ENCODE measurements at regions not wholly inside any gene's neighbourhood (a gene's known extent, or its start where the extent isn't known, plus 50 kb on each side); places are given as distances from the start of the nearest gene placed in this dataset.
"Not testable (repeated sequence)": the region's sequence is repeated elsewhere in the genome, so short reads cannot be mapped to it uniquely, and the experiment has no call there.

GRCh38 chr6:66149132-66149531 is 442.1 kb upstream of the EYS start:
- FAIRE-seq (no peak), DNase-seq (ENCODE audit: insufficient read length, low spot score) (no peak)

GRCh38 chr6:66145867-66146266 is 438.8 kb upstream of the EYS start:
- DNase-seq (ENCODE audit: insufficient read length, low spot score) (no peak), FAIRE-seq (no peak)

GRCh38 chr6:66134021-66134420 is 427.0 kb upstream of the EYS start:
- no peak for DNase-seq (ENCODE audit: insufficient read length, low spot score)

GRCh38 chr6:66128656-66129055 is 421.6 kb upstream of the EYS start:
- DNase-seq (ENCODE audit: insufficient read length, low spot score) = no peak
- FAIRE-seq = no peak

More at GRCh38 chr6:66134021-66134420, 427.0 kb upstream of the EYS start:
- no peak for FAIRE-seq

GRCh38 chr6:66128243-66128642 is 421.2 kb upstream of the EYS start:
- no peak for FAIRE-seq
- no peak for DNase-seq (ENCODE audit: insufficient read length, low spot score)

DNA sequence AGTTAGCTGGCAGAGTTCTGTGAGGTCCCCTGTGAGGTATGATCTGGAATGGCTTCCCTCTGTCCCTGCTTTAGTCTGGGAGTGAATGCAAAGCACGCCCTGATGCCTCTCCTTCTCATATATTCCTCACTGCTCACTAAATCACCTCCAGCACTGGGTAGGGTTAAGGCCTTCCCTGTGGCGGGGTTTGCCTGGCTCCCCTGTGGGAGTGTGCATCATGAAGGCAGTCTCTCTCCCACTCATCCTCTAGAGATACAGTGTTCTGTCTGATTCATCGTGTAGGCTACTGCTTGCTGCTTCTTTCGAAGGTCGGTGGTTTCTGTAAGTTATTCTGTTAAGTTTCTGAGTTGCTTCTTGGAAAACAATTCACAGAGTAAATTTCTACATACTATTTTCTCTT is 420.0 kb upstream of the EYS start:
- DNase-seq (ENCODE audit: insufficient read length, low spot score) (no peak), FAIRE-seq (no peak)

DNA sequence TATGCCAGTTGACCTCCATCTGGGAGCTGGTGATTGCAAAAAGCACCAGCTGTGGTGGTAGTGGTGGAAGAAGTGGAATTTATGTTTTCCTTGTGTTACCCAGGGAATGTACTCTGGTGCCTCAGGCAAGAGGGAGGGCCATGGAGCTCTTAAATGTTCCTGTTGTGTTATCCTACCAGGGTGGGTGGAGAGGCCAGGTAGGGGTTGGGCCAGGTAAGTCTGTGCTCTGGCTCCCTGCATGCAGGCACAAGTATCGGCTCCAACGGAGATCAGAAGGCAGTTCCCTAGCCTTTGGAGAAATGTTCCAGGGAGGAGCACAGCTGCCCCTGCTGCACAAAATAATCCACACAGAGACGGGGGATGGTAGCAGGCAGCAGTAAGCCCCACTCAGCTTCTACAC is 419.3 kb upstream of the EYS start:
- no peak for FAIRE-seq

GRCh38 chr6:66103954-66104353 is 396.9 kb upstream of the EYS start:
- FAIRE-seq = no peak
- no peak for DNase-seq (ENCODE audit: insufficient read length, low spot score)

More for the DNA sequence above, 419.3 kb upstream of the EYS start:
- no peak for DNase-seq (ENCODE audit: insufficient read length, low spot score)

DNA sequence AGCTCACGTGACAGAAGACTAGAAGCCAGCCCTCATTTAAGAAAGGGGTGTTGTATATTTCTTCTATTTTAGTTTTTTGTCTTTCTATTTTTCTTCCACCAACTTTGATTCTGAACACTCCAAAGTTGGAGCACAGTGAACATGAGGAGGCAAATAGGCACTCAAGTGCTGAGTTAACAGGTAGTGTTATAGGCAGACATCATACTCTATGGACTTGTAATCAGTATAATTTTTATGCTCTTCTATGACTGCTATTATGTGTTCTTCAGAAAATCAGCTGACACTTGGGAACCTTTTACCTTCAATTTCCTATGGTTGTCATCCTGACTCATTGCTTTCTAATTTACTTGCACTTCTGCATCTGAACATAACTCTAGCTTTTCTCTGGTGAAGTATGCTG is 396.3 kb upstream of the EYS start:
- DNase-seq (ENCODE audit: insufficient read length, low spot score) (no peak), FAIRE-seq (no peak)

GRCh38 chr6:66096679-66097078 is 389.7 kb upstream of the EYS start:
- FAIRE-seq = no peak
- no peak for DNase-seq (ENCODE audit: insufficient read length, low spot score)

- DNase-seq (ENCODE audit: insufficient read length, low spot score) (no peak), FAIRE-seq (no peak)
Observed at GRCh38 chr6:66094615-66095014, 387.6 kb upstream of the EYS start.

- DNase-seq (ENCODE audit: insufficient read length, low spot score); FAIRE-seq: not testable (repeated sequence)
Observed at GRCh38 chr6:66092306-66092705, 385.3 kb upstream of the EYS start.

GRCh38 chr6:66086532-66086931 is 379.5 kb upstream of the EYS start:
- DNase-seq (ENCODE audit: insufficient read length, low spot score) (no peak), FAIRE-seq (no peak)

DNA sequence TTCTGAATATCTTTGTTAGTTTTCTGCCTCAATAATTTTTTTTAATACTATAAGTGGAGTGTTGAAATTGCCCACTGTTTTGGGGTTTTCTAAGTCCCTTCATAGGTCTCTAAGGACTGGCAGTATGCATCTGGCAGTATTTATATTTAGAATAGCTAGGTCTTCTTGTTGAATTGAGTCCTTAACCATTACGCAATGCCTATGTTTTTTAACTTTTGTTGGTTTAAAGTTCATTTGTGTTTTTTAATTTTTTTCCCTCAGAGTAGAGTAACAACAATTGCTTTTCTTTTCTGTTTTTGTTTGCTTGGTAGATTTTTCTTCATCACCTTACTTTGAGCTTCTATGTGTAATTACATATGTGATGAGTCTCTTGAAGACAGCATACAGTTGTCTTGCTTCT is 375.9 kb upstream of the EYS start:
- DNase-seq (ENCODE audit: insufficient read length, low spot score) (no peak), FAIRE-seq (no peak)

DNA sequence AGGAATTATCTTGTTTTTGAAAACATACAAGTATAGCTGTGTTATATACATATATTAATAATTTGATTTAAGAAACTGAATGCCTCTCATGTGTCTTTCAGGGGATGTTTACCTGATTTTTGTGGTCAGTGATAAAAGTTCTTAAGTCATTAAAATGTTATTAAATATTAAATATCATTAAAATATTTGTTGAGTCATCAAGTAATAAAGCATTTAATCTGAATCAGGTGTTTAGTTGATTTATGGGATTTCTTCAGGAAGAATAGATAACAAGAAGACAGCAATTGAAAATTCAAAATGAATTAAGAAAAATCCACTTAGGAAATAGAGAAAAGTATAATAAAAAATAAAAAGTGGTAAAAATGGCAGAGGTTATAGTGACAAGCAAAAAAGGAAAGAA is 361.9 kb upstream of the EYS start:
- FAIRE-seq = no peak
- no peak for DNase-seq (ENCODE audit: insufficient read length, low spot score)

DNA sequence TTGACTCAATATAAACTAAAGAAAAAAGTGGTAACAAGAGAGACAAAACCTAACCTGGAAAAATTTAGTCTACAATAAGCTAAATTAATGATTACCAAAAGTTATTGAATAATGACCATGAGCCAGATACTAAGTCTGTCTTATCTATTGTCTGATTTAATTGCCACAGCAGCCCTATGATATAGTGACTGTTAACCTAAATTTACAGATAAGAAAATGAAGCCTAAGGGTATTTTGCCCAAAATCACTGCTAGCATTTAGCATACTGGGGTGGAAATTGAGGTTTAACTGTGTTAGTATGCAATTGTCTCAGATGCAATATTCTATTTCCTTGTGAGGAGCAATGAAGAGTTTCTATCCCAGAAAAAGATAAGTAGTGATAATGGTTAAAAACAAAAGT is 361.0 kb upstream of the EYS start:
- DNase-seq (ENCODE audit: insufficient read length, low spot score) = no peak
- FAIRE-seq = no peak

DNA sequence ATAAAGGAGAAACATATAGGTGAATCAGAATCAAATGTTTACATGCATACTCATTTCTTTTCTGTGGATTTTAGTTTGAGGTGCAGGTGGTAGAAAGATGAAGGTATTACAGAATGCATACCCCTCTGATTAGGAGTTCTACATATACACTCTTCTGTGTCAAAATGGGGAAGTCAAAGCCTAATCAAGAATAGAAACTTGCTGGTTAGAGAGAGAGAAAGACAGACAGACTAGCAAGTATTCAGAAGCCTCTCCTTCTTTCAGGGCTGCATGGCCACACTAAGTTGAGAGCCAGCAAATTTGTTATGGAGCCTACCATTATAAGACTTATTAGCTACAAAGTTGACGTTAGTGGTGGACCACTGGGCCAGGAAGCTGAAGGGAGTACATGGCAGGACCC is 358.3 kb upstream of the EYS start:
- FAIRE-seq (no peak), DNase-seq (ENCODE audit: insufficient read length, low spot score) (no peak)

- FAIRE-seq (no peak), DNase-seq (ENCODE audit: insufficient read length, low spot score) (no peak)
Observed at GRCh38 chr6:66057034-66057433, 350.0 kb upstream of the EYS start.

GRCh38 chr6:66054967-66055366 is 347.9 kb upstream of the EYS start:
- no peak for FAIRE-seq

DNA sequence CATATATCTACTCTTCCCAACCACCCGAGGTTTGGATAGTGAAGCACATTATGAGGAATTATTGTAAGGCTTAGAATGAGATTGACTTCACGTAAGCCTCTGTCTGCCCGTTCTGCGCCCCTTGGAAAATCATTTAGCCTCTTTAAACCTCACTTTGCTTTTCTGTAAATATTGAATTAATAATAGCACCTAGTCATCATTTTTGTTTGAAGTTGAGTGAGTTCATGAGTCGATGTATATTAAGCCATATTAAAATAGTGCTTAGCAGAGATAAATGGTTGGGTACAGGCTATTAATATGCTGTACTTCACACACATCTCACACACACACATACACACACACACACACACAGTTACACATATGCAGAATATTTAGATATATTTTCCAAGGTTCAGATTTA is 344.8 kb upstream of the EYS start:
- FAIRE-seq (no peak), DNase-seq (ENCODE audit: insufficient read length, low spot score) (no peak)

More at GRCh38 chr6:66054967-66055366, 347.9 kb upstream of the EYS start:
- DNase-seq (ENCODE audit: insufficient read length, low spot score) = no peak

GRCh38 chr6:66048684-66049474 is 341.9 kb upstream of the EYS start:
- no peak for FAIRE-seq
- no peak for DNase-seq (ENCODE audit: insufficient read length, low spot score)

DNA sequence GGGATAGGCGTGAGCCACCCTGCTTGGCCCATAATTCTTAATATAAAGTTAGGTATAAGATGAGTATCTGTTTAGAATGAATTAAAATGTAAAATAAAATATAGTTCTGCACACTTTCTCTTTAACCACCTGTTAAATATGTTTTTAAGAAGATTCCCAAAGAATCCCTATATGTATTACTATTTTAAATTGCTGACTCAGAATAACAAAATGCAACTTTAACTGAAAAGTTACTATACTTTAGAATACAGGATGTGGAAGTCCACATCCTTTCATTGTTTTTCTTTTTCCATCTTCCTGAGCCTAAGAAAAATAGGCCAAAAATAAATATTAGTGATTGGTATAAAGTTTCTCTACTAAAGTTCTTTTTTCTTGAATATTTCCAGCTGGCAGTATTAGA is 325.6 kb upstream of the EYS start:
- FAIRE-seq = no peak

GRCh38 chr6:66029391-66029790 is 322.4 kb upstream of the EYS start:
- FAIRE-seq = no peak
- DNase-seq (ENCODE audit: insufficient read length, low spot score) = no peak

More for the DNA sequence above, 325.6 kb upstream of the EYS start:
- DNase-seq (ENCODE audit: insufficient read length, low spot score) = no peak
